ENCODE measurements at regions not wholly inside any gene's neighbourhood (a gene's known extent, or its start where the extent isn't known, plus 50 kb on each side); places are given as distances from the start of the nearest gene placed in this dataset.

DNA sequence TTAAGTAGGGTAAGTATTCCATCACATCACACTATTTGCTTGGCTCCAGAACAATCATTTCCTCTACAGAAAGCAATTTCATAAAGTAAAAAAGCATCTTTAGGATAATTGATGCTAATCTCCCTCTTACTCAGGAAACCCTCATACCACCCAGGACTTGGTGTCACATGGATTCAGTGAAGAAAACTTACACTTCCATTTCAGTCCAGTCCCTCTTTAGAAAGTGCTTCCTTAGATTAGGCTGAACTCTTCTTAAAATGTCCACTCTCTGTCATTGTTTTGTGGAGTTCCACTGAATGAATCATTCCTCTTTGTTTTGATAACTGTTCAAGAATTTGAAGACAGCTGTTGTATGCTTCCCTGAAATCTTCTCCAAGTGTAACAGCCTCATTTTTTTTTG is 144.0 kb upstream of the ZNF462 start:
- H3K4me3 ChIP-seq (ENCODE audit: low read depth, low read length): no peak overlapping the region
- DNase-seq (ENCODE audit: low read depth): no peak
- TF ChIP-seq, protein P1, sequence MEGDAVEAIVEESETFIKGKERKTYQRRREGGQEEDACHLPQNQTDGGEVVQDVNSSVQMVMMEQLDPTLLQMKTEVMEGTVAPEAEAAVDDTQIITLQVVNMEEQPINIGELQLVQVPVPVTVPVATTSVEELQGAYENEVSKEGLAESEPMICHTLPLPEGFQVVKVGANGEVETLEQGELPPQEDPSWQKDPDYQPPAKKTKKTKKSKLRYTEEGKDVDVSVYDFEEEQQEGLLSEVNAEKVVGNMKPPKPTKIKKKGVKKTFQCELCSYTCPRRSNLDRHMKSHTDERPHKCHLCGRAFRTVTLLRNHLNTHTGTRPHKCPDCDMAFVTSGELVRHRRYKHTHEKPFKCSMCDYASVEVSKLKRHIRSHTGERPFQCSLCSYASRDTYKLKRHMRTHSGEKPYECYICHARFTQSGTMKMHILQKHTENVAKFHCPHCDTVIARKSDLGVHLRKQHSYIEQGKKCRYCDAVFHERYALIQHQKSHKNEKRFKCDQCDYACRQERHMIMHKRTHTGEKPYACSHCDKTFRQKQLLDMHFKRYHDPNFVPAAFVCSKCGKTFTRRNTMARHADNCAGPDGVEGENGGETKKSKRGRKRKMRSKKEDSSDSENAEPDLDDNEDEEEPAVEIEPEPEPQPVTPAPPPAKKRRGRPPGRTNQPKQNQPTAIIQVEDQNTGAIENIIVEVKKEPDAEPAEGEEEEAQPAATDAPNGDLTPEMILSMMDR (IDR thresholded peaks at IDR 0.05; ENCODE audit: control insufficient read depth, extremely low read depth, insufficient read depth): no peak

DNA sequence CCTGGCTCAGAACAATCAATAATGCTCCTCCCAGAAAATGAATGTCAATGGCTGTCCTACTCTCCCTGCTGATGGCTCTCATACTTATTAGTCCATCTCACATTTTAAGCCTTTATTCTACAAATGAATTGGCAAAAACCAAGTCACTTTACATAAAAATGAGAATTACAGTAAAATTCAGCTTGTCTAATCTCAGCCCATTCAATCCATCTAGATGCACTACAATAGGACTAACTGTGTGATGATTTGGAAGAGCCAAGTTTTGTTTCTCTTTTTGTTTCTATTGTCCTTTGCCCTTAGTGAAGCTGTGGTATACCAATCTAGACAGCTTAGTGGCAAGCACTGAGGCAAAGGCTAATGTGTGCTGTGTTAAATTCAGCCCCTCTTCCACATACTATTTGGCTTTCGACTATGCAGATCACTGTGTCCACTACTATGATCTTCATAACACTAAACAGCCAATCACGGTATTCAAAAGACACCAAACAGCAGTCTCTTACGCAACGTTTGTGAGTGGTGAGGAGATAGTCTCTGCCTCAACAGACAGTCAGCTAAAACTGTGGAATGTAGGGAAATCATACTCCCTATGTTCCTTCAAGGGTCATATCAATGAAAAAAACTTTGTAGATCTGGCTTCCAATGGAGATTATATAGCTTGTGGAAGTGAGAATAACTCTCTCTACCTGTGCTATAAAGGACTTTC is 140.8 kb upstream of the ZNF462 start:
- no peak for DNase-seq (ENCODE audit: low read depth)
- H3K4me3 ChIP-seq (ENCODE audit: low read depth, low read length): no peak overlapping the region
- TF ChIP-seq, protein P1 (IDR thresholded peaks at IDR 0.05; ENCODE audit: control insufficient read depth, extremely low read depth, insufficient read depth): no peak

DNA sequence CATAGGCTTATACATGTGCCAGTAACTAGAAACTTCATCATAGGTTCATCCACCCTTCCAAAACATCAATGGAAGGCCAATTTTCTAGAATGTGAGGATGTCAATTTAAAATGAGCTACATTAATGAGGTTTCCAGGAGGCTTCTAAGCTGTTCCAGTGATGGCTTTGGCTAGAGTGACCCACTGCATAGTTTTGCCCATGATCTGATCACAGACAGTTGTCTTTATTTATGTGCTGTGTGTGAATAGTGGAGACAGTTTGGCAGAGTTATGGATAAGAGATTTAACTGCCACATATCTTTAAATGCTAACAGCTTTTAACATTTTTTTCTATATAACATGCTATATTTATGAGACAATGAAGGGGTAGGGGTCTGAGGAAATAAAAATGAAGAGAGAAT is 139.0 kb upstream of the ZNF462 start:
- no peak for DNase-seq (ENCODE audit: low read depth)
- TF ChIP-seq, protein P1 (IDR thresholded peaks at IDR 0.05; ENCODE audit: control insufficient read depth, extremely low read depth, insufficient read depth): no peak

DNA sequence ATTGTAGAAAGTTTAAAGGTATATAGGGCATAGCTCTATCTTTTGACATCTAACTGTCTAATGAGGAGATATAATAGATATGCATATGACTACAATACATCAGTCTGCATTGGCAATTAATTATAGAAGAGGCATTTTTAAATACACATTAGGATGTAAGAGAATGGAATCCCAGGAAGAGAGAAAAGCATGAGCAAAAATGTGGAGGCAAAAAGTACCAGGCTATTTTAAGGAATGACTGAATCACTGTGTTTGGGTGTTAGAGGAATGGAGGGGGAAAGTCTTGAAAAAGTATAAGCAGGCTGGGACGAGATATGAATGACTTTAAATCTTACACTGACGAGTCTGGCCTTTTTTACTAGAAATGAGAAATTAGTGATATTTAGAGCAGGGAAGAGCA is 138.4 kb upstream of the ZNF462 start:
- TF ChIP-seq, protein P1 (IDR thresholded peaks at IDR 0.05; ENCODE audit: control insufficient read depth, extremely low read depth, insufficient read depth): no peak

More for the DNA sequence above, 139.0 kb upstream of the ZNF462 start:
- H3K4me3 ChIP-seq (ENCODE audit: low read depth, low read length): no peak overlapping the region

DNA sequence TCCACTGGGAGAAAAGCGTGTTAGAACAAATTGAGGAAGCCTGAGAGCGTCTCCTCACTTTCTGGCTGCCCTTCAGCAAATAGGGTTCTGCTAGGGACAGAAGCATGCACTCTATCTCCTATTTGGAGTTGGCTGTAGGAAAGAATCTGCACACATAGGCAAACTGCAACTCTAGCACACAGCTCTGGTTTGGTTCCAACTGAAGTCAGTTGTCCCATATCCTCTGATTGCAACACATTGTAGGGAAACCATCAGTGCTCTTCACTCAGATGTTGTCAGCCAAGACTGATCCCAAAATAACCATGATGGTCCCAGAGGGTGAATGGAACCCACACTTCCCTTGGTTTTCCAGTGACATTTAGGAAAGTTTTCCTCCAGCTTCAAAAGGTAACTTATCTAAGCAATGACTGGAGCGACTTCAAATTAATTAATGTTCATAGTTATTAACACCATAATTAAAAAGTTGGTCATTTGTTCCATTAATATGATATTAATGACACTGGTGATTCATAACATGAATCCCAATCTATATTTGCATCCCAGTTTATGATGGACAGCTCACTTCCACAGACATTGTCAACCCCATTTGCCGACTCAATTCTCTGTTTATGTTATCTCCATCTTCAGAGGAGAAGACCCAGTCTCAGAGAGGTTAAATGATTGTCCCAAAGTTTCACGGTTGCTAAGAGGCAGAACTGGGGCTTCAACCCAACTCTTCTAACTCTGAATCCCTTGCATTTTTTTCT is 136.7 kb upstream of the ZNF462 start:
- TF ChIP-seq, protein P1 (IDR thresholded peaks at IDR 0.05; ENCODE audit: control insufficient read depth, extremely low read depth, insufficient read depth): no peak
- no peak overlapping the region for H3K4me3 ChIP-seq (ENCODE audit: low read depth, low read length)
- no peak for DNase-seq (ENCODE audit: low read depth)

More for the DNA sequence above, 138.4 kb upstream of the ZNF462 start:
- DNase-seq (ENCODE audit: low read depth): no peak
- no peak overlapping the region for H3K4me3 ChIP-seq (ENCODE audit: low read depth, low read length)

DNA sequence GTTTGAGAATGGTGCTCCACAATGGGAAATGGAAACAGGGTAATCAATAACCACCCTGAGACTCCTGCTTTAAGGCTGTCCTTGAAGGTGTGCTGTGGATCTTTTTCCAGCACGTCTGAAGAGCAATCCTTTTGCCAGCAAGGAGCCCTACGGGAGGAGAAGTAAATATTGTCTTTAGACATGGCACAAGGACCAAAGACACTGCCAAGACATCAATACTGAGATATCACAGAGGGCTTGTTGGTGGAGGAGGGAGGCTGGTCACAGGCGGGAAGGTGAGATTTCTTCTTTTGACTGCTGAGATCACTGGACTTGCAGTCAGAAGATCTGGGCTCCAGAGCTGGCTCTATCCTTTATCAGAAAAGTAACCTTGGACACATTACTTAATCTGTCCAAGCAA is 135.0 kb upstream of the ZNF462 start:
- H3K4me3 ChIP-seq (ENCODE audit: low read depth, low read length): no peak overlapping the region
- TF ChIP-seq, protein P1 (IDR thresholded peaks at IDR 0.05; ENCODE audit: control insufficient read depth, extremely low read depth, insufficient read depth): no peak
- no peak for DNase-seq (ENCODE audit: low read depth)

Data from LNCaP clone FGC (cell line).